ENCODE measurements at regions not wholly inside any gene's neighbourhood (a gene's known extent, or its start where the extent isn't known, plus 50 kb on each side); places are given as distances from the start of the nearest gene placed in this dataset.

DNA sequence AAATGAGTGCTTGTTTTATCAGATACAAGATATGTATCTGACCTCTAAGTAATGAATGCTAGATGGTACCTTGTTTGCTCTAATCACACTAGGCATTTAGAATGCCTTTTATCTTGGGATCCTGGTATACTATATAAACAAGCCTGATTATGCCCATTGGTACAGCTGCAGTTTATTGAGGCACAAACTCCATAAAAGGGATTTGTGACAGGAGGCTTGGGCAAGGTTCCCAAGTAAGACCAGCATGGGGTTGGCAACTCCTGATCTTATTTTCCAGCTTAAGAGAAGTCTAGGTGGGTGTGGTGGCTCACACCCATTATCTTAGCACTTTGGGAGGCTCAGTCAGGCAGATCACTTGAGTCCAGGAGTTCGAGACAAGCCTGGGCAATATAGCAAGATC lies 93.9 kb upstream of the DMRT1 start:
- Histone ChIP-seq H3K27me3 (no peaks in the 10 kb centered on the region), H3K4me1 (no peaks in the 10 kb centered on the region), H3K4me3 (ENCODE audit: low read depth, low read length) (no peak overlapping the region), H3K9me3 (no peaks in the 10 kb centered on the region), H3K36me3 (no peaks in the 10 kb centered on the region)
- TF ChIP-seq, protein P1, sequence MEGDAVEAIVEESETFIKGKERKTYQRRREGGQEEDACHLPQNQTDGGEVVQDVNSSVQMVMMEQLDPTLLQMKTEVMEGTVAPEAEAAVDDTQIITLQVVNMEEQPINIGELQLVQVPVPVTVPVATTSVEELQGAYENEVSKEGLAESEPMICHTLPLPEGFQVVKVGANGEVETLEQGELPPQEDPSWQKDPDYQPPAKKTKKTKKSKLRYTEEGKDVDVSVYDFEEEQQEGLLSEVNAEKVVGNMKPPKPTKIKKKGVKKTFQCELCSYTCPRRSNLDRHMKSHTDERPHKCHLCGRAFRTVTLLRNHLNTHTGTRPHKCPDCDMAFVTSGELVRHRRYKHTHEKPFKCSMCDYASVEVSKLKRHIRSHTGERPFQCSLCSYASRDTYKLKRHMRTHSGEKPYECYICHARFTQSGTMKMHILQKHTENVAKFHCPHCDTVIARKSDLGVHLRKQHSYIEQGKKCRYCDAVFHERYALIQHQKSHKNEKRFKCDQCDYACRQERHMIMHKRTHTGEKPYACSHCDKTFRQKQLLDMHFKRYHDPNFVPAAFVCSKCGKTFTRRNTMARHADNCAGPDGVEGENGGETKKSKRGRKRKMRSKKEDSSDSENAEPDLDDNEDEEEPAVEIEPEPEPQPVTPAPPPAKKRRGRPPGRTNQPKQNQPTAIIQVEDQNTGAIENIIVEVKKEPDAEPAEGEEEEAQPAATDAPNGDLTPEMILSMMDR (IDR thresholded peaks at IDR 0.05; ENCODE audit: low read depth, low read length): no peak
- no peak for DNase-seq

DNA sequence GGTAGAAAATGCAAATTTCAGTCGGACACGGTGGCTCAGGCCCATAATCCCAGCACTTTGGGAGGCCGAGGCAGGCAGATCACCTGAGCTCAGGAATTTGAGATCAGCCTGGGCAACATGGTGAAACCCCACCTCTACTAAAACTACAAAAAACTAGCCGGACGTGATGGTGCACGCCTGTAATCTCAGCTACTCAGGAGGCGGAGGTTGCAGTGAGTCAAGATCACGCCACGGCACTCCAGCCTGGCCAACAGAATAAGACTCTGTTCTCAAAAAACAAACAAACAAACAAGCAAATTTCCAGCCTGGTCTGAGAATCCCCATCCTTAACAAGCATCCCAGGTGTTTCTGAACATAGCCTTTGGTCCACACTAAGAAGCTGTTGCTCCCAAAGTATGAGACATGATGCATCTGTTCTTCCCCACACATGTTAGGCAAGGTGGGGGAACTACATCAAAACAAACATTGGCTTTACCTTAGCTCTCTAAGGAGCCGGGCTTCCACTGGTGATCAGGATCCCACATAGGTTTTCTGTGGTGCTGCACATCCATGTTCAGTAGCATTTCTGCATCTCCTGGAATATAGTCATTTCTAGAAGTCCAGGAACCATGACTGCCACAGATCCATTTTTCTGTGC lies 92.5 kb upstream of the DMRT1 start:
- no peaks in the 10 kb centered on the region for H3K9me3 ChIP-seq
- no peaks in the 10 kb centered on the region for H3K4me1 ChIP-seq
- H3K36me3 ChIP-seq: no peaks in the 10 kb centered on the region
- H3K27me3 ChIP-seq: no peaks in the 10 kb centered on the region
- TF ChIP-seq, protein P1 (IDR thresholded peaks at IDR 0.05; ENCODE audit: low read depth, low read length): no peak
- DNase-seq: no peak
- H3K4me3 ChIP-seq (ENCODE audit: low read depth, low read length): no peak overlapping the region

DNA sequence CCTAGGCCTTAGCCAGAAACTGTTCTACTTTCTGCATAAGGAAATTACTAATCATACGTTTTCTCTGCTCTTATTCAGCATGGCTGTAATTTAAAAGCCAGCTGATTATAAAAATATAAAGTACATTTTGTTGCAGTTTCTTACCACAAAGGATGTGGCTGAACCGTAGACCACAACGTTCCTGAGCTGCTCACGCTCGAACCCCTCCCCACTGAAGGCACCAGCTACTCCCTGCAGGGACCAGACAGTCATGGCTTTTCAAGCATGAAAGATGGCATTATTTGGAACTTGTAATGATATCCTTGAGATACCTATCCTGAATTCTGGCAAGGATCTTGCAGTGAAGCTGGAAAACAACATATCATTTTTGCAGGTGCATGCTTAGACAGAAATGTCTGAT lies 91.8 kb upstream of the DMRT1 start:
- Histone ChIP-seq H3K4me1 (no peaks in the 10 kb centered on the region), H3K4me3 (ENCODE audit: low read depth, low read length) (no peak overlapping the region), H3K9me3 (no peaks in the 10 kb centered on the region), H3K27me3 (no peaks in the 10 kb centered on the region), H3K36me3 (no peaks in the 10 kb centered on the region)
- DNase-seq: no peak
- TF ChIP-seq, protein P1 (IDR thresholded peaks at IDR 0.05; ENCODE audit: low read depth, low read length): no peak

DNA sequence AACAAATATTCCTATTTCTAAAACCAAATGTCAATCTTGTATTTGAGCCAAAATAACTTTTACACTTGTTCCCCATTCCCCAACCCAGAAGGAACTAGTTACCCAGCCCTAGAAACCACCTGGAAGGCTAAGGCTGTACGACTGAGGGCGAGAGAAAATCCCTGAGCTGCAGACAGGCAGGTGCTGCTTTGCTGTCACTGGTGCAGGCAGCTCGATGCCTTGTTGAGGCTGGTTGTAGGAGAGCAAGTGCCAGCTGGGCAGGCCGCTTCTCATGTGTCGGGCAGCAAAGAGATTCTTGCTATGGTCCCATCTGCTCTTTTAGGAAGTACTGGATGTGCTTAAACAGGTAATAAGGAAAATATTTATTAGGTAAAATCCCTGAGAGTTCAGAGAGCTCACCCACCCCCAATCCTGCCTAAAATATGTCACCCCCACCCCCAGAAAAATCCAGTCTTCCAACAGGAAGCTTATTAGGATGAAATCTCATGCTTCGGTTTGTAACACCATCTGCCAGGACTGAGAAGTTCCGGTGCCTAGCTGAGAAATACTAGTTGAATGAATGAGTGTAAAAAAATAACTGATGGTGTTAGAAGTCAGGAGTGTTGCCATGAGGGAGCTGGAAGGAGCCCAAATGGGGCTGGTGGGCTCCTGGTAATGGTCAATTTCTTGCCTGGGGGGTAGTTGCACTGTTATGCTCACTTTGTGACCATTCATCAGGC lies 91.1 kb upstream of the DMRT1 start:
- no peak for DNase-seq
- no peaks in the 10 kb centered on the region; the same call in 1 of the 2 replicates for H3K9me3 ChIP-seq
- TF ChIP-seq, protein P1 (IDR thresholded peaks at IDR 0.05; ENCODE audit: low read depth, low read length): no peak
- no peaks in the 10 kb centered on the region for H3K27me3 ChIP-seq
- H3K4me3 ChIP-seq (ENCODE audit: low read depth, low read length): no peak overlapping the region
- H3K36me3 ChIP-seq: no peaks in the 10 kb centered on the region
- no peaks in the 10 kb centered on the region for H3K4me1 ChIP-seq

DNA sequence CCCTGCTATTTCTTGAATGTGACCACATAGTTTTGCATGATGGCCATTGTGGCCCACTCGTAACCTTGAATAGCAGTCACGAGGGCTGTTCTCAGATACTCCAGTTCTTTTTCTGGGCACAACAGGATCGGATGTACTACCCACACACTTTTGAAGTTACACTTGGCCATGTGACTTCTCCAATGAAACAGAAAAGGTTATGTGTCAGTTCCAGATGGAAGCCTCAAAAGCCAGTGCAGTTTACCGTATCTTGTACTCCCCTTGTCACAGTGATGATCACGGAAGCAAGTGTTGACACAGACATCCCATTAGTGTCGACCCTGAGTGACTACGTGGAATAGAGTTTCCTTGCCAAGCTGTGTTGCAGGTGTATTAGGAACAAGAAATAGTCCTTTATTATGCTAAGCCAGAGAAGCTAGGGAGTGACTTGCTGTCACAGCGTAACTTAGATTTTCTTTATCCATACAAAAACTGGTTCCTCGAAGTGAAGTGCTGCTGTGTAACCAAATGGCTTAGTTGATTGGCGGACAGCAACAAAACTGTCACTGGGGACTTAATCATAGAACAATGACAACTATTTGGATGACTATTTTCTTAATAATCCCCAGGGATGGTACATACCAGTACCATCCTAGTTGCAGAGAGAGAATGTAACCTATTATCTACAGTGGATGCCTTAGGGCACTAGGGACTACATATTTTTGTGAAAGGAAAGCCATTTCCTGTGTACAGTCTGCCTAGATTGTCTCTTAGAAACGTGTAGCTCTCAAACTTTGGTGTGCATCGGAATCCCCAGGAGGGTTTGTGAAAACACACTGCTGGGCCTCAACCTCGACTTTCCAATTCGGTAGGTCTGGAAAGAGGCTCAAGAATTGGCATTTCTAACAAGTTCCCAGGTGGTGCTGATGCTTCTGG lies 90.1 kb upstream of the DMRT1 start:
- H3K27me3 ChIP-seq: no peaks in the 10 kb centered on the region
- H3K4me1 ChIP-seq: no peaks in the 10 kb centered on the region
- TF ChIP-seq, protein P1 (IDR thresholded peaks at IDR 0.05; ENCODE audit: low read depth, low read length): no peak
- DNase-seq: no peak
- no peaks in the 10 kb centered on the region; the same call in 1 of the 2 replicates for H3K9me3 ChIP-seq
- H3K36me3 ChIP-seq: no peaks in the 10 kb centered on the region
- no peak overlapping the region for H3K4me3 ChIP-seq (ENCODE audit: low read depth, low read length)
